OCI-LY3 (cell line): ENCODE measurements at regions not wholly inside any gene's neighbourhood (a gene's known extent, or its start where the extent isn't known, plus 50 kb on each side); places are given as distances from the start of the nearest gene placed in this dataset.

Source experiments
- H2AFZ ChIP-seq: fragments of 200-600, 300-600 bp; shearing (Covaris generic); 2 replicates; pipeline ENCODE4 v1.6.0; 2014; ENCODE audit warnings: antibody characterized with exemption, low read depth, low read length
- H3K27ac ChIP-seq: fragments of 200-600, 300-600 bp; sonication (generic); 2 replicates; pipeline ENCODE4 v1.5.1; 2014; ENCODE audit warnings: mild to moderate bottlenecking, low read length, moderate library complexity, mixed read lengths
- H3K27me3 ChIP-seq: fragments of 200-600, 300-600 bp; sonication (generic); 2 replicates; pipeline ENCODE4 v1.6.1; 2014; ENCODE audit warnings: low read depth, low read length, mixed read lengths
- H3K36me3 ChIP-seq: fragments of 200-600, 300-600 bp; sonication (generic); replicated peaks from 2 replicates; pipeline ENCODE3; 2014; ENCODE audit warnings: low read depth, low read length, mixed read lengths
- H3K4me1 ChIP-seq: fragments of 300-600, 200-600 bp; sonication (generic); 2 replicates; pipeline ENCODE4 v1.6.1; 2014; ENCODE audit warnings: low read length, mixed read lengths
- H3K4me2 ChIP-seq: fragments of 200-600, 300-600 bp; sonication (generic); 2 replicates; pipeline ENCODE4 v1.6.1; 2014; ENCODE audit warnings: low read length, mixed read lengths
- H3K4me3 ChIP-seq: fragments of 300-600, 200-600 bp; sonication (generic); 2 replicates; pipeline ENCODE4 v1.5.1; 2014; ENCODE audit warnings: antibody characterized with exemption, mild to moderate bottlenecking, low read length, moderate library complexity
- H3K79me2 ChIP-seq: fragments of 300-600, 200-600 bp; shearing (Covaris generic); 2 replicates; pipeline ENCODE4 v1.6.1; 2014; ENCODE audit warnings: mild to moderate bottlenecking, low read length, mixed read lengths
- H3K9ac ChIP-seq: fragments of 300-600, 200-600 bp; shearing (Covaris generic); 2 replicates; pipeline ENCODE4 v1.6.0; 2014; ENCODE audit warnings: mild to moderate bottlenecking, low read length, moderate library complexity
- H3K9me3 ChIP-seq: fragments of 200-600, 300-600 bp; shearing (Covaris generic); 2 replicates; pipeline ENCODE4 v1.6.1; 2014; ENCODE audit warnings: low read length, mixed read lengths; ENCODE audit not compliant: insufficient read depth
- H4K20me1 ChIP-seq: fragments of 200-600, 300-600 bp; sonication (generic); 2 replicates; pipeline ENCODE4 v1.6.1; 2016; ENCODE audit warnings: low read length, mixed read lengths; ENCODE audit not compliant: insufficient read depth
- EZH2phosphoT487 ChIP-seq: fragments of 200-600 bp; shearing (Covaris generic); IDR thresholded peaks from 2 replicates; pipeline ENCODE4 v1.6.1; 2018; ENCODE audit warnings: antibody characterized with exemption, mixed run types, low read depth
- TF ChIP-seq, protein P1 (sequence below): fragments of 200-600, 300-600 bp; sonication (generic); IDR thresholded peaks from 2 replicates; pipeline ENCODE4 v1.5.1; 2014; ENCODE audit warnings: antibody characterized with exemption, low read length, low read depth

DNA sequence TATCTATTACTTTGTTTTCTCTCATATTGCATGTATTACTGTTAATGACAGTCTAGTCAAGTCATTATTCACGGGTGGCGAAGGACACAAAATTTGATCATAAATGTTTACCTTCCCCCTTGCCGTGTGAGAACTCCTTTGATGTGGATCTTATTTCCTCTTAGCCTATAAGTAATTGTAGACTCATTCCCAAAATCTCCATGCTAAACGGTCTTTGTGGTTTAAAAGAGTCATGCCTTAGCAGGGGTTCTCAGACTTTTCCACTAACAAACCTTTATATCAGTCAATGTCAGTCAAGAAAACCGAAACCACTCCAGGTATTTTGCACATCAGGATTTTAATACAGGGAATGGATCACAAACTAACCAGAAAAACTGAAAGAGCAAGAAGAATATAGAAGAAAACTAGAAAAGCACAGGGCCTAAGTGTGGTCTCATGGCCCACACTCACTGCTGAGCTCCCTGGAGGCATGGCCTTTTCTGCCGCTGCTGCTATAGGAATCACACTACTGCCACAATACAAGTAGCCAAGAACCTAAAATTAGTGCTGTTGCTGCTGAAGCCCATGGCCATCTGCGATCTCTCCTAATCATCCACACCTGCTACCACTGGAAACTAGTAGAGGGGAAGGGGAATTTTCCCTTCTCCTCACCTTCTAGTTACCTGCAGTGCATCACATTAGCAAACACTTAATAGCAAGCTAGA is 186.0 kb upstream of the POU3F2 start:
- no peak overlapping the region for H3K4me2 ChIP-seq
- H2AFZ ChIP-seq, result no peak overlapping the region
- no peak for TF ChIP-seq EZH2phosphoT487
- TF ChIP-seq, protein P1, sequence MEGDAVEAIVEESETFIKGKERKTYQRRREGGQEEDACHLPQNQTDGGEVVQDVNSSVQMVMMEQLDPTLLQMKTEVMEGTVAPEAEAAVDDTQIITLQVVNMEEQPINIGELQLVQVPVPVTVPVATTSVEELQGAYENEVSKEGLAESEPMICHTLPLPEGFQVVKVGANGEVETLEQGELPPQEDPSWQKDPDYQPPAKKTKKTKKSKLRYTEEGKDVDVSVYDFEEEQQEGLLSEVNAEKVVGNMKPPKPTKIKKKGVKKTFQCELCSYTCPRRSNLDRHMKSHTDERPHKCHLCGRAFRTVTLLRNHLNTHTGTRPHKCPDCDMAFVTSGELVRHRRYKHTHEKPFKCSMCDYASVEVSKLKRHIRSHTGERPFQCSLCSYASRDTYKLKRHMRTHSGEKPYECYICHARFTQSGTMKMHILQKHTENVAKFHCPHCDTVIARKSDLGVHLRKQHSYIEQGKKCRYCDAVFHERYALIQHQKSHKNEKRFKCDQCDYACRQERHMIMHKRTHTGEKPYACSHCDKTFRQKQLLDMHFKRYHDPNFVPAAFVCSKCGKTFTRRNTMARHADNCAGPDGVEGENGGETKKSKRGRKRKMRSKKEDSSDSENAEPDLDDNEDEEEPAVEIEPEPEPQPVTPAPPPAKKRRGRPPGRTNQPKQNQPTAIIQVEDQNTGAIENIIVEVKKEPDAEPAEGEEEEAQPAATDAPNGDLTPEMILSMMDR, result no peak
- H3K4me3 ChIP-seq, result no peak overlapping the region
- no peak overlapping the region for H3K9ac ChIP-seq
- H3K9me3 ChIP-seq, result no peaks in the 10 kb centered on the region
- no peaks in the 10 kb centered on the region for H3K79me2 ChIP-seq
- no peaks in the 10 kb centered on the region for H4K20me1 ChIP-seq
- H3K4me1 ChIP-seq, result no peaks in the 10 kb centered on the region
- no peaks in the 10 kb centered on the region for H3K27me3 ChIP-seq
- H3K36me3 ChIP-seq, result no peaks in the 10 kb centered on the region
- H3K27ac ChIP-seq, result no peak overlapping the region

DNA sequence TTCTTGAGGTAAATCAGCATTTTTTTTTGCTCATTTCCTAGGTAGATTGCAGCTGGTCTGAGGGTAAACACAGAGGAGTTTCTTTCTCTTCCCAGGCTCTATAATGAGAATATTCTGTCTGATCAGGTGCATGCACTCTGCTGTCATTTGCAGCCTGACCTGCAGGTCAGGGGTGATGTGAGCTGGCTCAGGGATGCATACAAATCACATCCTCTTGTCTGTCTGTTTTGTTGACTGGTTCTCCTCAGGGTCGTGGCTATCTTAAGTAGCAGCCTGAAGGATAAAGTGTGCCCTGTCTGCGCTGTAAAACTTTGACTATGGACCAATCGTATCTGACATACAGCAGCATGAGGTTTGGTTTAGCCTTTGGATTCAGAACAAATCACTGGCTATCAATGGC is 183.4 kb upstream of the POU3F2 start:
- no peak overlapping the region for H3K9ac ChIP-seq
- no peaks in the 10 kb centered on the region for H3K36me3 ChIP-seq
- H3K4me3 ChIP-seq, result no peak overlapping the region
- H3K4me1 ChIP-seq, result no peaks in the 10 kb centered on the region
- TF ChIP-seq EZH2phosphoT487, result no peak
- TF ChIP-seq, protein P1, result no peak
- no peaks in the 10 kb centered on the region for H3K27me3 ChIP-seq
- no peaks in the 10 kb centered on the region for H3K79me2 ChIP-seq
- H3K9me3 ChIP-seq, result no peaks in the 10 kb centered on the region
- H3K27ac ChIP-seq, result no peak overlapping the region
- no peaks in the 10 kb centered on the region for H4K20me1 ChIP-seq
- H2AFZ ChIP-seq, result no peak overlapping the region
- no peak overlapping the region for H3K4me2 ChIP-seq

DNA sequence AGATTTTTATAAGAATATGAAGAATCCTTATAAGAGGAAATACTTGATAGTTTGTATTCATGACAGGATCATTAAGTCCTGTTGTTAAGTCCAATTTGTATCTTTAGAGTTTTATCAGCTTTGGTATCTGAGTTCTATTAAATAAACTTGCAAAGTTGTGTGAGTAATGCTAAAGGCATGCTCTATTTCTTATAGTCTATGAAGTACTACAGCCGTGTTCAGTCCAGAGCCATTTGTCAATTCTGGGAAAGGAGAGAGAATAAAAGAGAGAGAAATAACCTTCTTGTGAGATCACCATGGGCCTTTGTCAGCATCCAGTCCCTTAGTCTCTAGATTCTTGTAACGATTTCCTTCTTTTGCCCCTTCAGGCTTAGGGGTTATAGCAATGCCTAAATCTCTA is 181.2 kb upstream of the POU3F2 start:
- H3K27me3 ChIP-seq, result no peaks in the 10 kb centered on the region
- H3K4me2 ChIP-seq, result no peak overlapping the region
- TF ChIP-seq, protein P1, result no peak
- TF ChIP-seq EZH2phosphoT487, result no peak
- H3K36me3 ChIP-seq, result no peaks in the 10 kb centered on the region
- no peaks in the 10 kb centered on the region for H3K79me2 ChIP-seq
- no peak overlapping the region for H3K4me3 ChIP-seq
- H2AFZ ChIP-seq, result no peak overlapping the region
- no peak overlapping the region for H3K27ac ChIP-seq
- no peaks in the 10 kb centered on the region for H3K9me3 ChIP-seq
- H3K9ac ChIP-seq, result no peak overlapping the region
- H3K4me1 ChIP-seq, result no peaks in the 10 kb centered on the region
- H4K20me1 ChIP-seq, result no peaks in the 10 kb centered on the region

DNA sequence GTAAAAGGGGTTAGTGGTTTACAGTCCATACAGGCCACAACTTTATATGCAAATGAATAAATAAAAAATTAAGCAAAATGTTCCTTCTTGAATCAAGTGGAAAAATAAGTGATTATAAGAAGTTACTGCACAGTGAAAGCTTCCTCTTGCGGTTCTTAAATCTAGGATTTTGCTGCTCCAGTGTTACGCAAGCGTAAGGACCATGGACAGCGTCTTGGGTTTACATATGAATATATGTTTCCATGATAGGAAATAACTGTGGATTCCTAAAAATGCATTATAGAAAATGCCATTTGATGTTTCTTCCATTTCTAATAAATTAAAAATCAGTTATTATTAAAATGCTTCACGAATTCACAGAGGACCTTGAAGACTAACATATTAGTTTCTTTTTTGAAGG is 176.6 kb upstream of the POU3F2 start:
- H3K9ac ChIP-seq, result no peak overlapping the region
- TF ChIP-seq EZH2phosphoT487, result no peak

More for the DNA sequence above, 176.6 kb upstream of the POU3F2 start:
- Histone ChIP-seq H3K9me3 (no peaks in the 10 kb centered on the region), H3K27me3 (no peaks in the 10 kb centered on the region), H4K20me1 (no peaks in the 10 kb centered on the region), H3K79me2 (no peaks in the 10 kb centered on the region), H3K4me3 (no peak overlapping the region), H2AFZ (no peak overlapping the region), H3K4me2 (no peak overlapping the region), H3K27ac (no peak overlapping the region), H3K36me3 (no peaks in the 10 kb centered on the region), H3K4me1 (no peaks in the 10 kb centered on the region)
